ENCODE measurements at regions not wholly inside any gene's neighbourhood (a gene's known extent, or its start where the extent isn't known, plus 50 kb on each side); places are given as distances from the start of the nearest gene placed in this dataset.

DNA sequence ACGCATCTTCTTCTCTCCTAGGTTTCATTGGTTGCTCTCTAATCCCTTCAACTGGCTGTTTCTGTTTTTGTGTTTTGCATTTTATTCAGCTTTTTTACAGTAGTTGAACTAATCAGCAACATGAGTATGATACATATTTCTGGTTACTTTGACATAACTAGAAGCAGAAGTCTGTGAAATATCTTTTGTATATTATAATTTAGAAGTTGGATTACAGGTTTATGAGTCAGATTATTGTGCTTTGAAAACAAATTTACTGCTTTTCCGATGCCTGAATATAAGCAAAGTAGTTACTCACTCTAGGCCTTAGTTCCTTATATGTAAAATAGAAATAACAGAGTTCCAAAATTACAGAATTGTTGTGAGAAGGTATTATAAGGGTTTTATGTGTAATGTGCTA lies 96.2 kb upstream of the MEOX2 start:
- no peak for DNase-seq (ENCODE audit: low read depth in 4 of 4, low spot score in 1 of 4)

DNA sequence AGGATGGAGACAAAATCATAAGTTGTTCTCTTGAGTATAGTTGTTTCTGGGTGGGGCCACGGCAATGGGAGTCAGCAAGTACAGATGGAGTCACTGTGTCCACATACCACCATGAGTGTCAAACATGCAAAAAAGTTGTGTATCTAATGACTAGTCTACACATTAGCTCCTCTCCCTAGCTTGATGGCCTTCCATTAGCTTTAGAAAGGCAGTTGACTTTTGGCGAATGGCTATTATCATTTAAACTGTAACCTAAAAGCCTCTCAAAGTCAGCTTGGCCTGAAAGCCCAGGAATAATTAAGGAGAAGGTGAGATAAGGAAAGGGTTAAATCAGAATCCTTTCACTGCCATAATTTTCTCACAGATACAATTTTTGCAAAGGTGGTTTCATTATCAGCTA lies 95.5 kb upstream of the MEOX2 start:
- DNase-seq (ENCODE audit: low read depth in 4 of 4, low spot score in 1 of 4), result no peak

DNA sequence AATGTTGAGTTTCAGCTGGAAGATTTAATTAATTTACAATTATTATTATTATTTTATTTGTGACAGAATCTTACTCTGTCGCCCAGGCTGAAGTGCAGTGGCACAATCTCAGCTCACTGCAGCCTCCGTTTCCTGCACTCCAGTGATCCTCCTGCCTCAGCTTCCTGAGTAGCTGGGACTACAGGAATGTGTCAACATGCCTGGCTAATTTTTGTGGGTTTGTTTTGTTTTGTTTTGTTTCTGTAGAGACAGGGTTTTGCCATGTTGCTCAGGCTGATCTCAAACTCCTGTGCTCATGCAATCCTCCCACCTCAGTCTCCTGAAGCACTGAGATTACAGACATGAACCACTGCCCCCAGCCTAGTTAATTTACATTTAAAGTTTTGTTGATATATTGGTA lies 93.8 kb upstream of the MEOX2 start:
- no peak for DNase-seq (ENCODE audit: low read depth in 4 of 4, low spot score in 1 of 4)

DNA sequence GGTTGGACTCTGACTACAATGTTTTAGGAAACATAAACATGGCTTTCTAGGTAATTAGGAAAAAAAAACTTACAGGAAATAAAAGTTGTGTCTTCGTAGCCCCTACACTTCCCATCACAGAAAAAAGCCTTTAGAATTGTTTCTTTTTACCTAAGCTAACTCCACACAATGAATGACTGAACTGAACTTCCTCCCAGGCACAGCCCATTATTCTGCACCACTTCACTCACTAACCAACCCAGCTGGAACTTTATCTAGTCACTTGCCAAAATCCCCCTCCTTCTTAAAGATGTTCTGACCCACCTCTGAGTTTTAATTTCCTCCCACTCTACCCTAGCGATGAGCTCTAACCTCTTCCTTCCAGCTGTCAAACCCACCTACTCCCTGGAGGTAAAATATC lies 91.7 kb upstream of the MEOX2 start:
- DNase-seq (ENCODE audit: low read depth in 4 of 4, low spot score in 1 of 4), result no peak

DNA sequence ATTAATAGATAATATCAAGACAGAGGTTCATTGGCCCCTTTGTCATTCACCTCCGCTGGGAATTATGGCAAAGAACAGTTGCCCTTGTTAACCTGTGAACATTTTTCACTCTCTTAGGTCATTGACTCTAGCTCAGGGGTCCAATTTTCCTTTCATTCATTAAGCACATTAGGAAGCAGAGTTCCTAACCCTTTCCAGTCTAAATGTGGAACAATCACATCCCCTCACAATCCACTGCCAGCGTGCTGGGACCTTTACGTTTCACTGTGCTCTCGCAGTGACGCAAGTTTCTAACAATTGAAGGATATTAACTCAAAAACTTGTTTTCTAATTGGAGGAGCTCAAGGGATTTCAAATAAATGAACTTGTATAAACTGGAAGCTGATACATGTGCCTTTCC lies 79.3 kb upstream of the MEOX2 start:
- DNase-seq (ENCODE audit: low read depth in 4 of 4, low spot score in 1 of 4), result no peak

DNA sequence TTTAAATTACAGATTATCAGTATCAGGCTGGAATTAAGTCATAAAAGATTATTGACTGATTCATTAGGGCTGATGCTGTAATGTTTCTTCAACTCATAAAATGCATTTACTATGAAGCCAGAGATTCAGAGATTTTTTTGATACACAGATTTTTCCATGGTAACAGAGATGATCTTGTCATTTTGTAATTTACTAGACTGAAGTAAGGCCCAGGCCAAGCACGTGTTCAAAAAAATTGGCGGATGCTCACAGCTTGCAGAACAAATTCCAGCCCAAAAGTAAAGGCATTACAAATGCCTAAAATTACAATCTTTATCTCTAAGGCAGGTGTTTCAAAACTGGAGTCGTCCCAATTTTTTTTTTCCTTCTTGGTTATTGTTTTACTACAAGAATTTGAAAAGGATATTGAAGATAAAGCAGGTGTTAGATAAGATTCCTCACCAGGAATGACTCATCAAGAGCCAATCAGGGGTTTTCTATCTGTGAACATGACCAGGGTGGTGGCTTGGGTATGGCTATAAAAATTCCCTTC lies 78.4 kb upstream of the MEOX2 start:
- no peak for DNase-seq (ENCODE audit: low read depth in 4 of 4, low spot score in 1 of 4)

DNA sequence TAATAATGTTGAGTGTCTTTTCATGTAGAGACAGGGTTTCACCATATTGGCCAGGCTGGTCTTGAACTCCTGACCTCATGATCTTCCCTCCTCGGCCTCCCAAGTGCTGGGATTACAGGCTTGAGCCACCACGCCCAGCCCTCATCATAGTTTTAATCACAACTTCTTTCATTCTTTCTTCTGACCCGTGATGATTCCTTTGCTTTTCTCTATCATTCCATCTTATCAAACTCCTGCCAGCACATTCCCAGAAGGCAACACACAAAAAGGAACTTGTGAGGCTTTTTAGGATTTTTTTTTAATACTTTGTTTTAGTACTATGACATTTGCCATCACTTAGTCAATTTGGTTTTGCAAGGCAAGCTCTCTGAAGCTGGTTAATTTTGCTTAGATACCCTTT lies 77.5 kb upstream of the MEOX2 start:
- no peak for DNase-seq (ENCODE audit: low read depth in 4 of 4, low spot score in 1 of 4)

DNA sequence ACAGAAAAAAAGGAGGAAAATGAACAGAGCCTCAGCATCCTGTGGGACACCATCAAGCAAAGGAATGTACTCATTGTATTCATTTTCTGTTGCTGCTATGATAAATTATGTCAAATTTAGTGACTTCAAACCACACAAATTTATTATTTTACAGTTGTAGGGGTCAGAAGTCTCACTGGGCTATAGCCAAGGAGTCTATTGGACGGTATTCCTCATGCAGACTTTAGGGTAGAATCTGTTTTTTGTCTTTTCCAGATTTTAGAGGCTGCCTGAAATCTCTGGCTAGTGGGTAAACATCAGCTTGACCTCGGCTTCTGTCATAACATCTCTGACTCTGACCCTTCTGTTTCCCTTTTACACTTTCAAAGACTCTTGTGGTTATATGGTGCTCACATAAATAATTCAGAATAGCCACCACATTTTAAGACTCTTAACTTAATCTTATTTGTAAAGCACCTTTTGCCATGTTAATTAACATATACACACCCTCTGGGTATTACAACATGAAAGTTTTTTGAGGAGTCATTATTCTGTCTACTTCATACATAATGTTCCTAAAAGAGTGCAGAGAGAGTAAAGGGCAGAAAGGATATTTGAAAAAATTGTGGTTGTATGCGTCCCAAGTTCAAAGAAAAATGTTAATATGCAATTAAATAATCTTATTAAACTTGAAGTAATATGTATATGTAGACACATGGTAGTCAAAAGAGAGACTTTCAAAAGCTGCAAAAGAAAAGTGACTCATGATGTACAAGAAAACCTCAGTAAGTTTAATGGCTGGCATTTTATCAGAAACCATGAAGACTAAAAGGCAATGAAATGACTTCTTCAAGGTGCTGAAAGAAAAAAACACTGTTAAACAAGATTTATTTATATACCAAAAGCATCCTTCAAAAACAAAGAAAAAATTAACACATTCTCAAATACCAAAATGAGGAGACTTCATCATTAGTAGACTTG lies 70.8 kb upstream of the MEOX2 start:
- no peak for DNase-seq (ENCODE audit: low read depth in 4 of 4, low spot score in 1 of 4)

DNA sequence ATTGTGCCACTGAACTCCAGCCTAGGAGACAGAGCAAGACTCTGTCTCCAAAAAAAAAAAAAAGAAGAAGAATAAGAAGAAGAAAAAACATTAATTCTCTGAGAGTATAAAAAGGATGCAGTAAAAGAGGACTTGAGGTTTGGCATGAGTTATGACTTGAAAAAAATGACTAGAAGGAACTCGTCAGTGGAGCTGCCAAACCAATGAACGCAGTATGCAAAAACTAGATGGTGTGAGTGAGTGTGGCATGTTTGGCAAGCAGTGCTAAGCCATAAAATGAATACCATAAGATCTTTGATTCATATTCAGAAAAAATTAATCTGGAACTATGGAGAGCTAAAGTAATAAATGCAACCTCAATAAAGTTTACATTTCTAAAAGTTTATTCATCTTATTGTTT lies 68.6 kb upstream of the MEOX2 start:
- DNase-seq (ENCODE audit: low read depth in 4 of 4, low spot score in 1 of 4), result no peak

DNA sequence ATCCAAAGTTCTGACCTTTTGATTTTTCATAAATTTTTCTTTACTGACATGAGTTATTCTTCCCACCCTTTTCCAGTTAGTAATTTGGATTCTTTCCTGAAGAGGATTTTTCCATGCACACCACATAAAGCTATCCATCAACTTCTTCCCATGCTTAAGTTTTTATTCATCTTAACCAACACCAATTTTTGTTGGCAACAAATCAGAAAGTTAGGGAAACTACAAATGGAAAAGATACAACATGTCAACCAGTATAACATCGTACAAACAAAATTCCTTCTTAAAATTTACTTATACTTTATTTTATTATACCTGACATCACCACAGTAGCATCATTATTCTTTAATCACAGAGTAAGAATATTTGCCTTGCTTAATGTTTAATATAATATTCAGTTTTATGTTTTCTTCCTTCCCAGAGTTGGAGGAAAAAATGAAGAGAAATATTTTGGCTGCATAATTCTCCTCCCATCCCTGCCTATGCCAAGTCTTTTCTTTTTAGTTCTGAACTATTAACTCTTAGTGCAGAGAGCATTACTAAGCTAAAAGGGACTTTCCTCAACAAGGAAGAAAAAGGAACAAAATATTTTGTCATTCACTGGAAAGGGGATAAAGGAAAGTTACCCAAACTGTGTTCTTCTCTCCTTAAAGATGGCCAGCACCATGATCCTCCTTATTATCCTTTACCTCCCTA lies 67.5 kb upstream of the MEOX2 start:
- DNase-seq (ENCODE audit: low read depth in 4 of 4, low spot score in 1 of 4), result no peak

DNA sequence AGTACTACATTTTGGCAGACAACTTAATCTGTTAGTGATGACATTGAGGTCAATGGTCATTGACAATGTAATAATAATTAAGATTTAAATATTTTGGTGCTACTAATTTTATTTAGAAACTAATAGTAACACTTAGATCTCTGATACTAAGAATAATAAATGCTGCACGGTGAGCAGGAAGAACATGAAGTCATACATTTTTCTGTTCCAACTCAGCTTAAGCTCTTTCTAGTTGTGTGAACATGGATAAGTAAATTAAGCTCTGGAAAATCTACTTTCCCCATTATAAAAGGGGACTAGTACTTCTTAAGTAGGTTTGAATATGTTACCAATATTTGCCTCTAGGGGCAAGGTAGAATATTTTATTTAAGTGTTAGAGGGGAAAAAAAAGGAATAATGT lies 65.9 kb upstream of the MEOX2 start:
- DNase-seq (ENCODE audit: low read depth in 4 of 4, low spot score in 1 of 4), result no peak

DNA sequence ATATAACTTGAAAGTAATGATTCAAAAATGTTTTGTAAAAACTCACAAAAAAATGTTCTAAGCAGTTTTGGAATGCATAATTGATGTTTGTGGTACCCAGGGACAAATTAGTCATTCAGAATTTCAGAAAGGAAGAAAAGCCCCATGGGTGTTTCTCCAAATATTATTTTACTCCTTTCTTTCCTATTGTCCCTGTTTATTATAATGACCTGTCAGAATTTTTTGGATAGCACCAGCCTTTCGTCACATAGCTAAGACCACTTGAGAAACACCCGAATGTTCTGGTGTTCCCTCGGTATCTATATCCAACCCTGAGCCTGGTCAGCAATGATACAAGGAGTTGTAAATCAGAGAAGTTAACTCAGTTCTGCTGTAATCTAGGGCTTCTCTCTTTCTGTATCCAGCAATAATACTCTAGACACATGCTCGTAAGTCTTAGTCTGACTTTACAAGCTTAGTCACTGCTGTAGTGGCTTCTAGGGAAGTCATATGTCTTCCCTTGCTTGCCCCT lies 64.8 kb upstream of the MEOX2 start:
- no peak for DNase-seq (ENCODE audit: low read depth in 4 of 4, low spot score in 1 of 4)

DNA sequence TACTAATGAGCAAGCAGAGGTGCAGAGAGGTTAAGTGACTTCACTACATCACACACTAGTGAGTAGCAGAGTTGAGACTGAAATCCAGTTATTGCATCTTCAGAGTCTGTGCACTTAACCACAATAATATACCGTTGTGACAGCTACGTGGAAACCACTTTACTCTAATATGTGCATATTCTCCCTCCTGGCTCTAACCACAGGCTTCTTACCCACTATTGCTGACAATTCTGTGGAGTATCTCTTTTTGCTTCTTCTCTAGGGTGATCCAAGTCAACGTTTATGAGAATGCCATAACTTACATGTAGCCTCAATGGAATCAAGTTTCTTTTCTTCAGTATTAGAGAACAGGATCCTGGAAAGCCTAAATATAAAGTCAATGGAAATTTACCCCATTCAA lies 64.2 kb upstream of the MEOX2 start:
- no peak for DNase-seq (ENCODE audit: low read depth in 4 of 4, low spot score in 1 of 4)

DNA sequence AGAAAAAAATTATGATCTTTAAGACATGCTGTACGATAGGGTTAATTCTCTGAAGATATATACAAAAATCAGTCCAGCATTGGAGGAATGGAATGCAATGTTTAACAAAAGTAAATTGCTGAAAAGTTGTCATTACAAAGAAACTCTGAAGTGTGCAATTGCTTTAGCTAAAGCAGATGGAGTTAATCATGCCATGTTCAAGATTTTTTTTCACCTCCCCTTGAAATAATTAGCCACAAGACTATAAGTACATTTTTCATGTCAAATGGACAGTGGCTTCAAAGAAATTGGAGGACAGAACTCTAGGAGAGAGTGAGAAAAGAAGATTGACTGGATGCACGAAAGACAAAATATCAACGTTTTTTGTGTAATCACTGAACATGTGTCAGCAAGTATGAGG lies 63.1 kb upstream of the MEOX2 start:
- DNase-seq (ENCODE audit: low read depth in 4 of 4, low spot score in 1 of 4), result no peak

DNA sequence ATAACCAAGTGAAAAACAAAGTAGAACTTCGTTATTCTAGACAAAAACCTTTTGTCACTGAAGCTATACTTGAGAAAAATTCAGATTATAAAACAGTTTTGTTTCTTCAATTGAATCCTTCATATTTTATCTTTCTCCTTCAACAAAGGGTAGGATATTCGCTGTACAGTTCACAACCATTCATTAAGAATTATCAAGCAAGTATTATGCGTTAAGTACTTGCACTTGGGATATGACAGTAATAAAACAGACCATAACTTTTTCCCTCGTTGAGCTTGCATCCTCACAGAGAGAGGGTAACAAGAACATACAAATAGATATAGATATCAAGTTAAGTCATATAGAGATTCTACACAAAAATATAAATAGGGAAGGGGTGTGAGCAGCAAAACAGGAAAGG lies 61.2 kb upstream of the MEOX2 start:
- no peak for DNase-seq (ENCODE audit: low read depth in 4 of 4, low spot score in 1 of 4)

DNA sequence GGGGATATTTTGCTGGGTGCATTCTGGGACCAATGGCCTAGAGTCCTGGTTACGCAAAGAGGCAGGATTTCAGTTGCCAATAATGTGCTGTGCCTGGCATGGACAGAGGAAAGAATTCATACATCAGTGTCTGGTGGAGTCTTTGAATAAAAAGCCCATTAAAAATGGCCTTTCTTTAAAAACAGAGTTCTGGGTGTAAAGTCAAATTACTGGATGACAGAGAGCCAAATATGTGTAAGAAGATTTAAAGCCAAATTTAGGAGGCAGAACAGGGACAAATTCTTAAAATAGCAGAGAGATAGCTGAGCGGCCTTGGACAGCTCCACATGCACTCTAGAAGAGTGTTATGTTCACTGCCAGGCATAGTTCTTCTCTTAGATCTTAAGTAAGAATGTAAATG lies 60.8 kb upstream of the MEOX2 start:
- no peak for DNase-seq (ENCODE audit: low read depth in 4 of 4, low spot score in 1 of 4)

DNA sequence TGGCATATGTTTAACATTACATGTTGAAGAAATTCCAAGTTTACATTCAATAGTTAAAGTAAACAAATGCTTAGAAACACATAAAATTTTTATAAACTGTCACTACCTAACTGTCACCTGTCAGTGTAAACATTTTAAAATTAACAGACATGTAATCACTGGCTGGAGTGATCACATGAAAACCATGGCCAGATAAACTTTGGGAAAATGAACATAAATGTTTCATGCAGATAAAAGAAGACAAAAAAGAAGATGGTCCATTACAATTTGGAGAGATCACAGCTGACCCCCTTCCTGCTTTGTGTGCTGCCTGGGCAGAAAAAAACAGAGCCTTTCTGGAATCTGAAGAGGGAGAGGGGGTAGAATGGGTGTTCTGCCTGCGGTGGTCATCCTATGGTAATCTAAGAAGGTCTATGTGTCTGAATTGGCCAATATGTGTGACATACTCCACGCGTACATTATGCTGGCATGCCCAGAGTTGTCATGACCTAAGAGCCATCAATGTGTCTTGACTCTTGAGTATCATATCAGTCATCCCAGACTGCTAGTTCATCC lies 57.5 kb upstream of the MEOX2 start:
- DNase-seq (ENCODE audit: low read depth in 4 of 4, low spot score in 1 of 4), result no peak

DNA sequence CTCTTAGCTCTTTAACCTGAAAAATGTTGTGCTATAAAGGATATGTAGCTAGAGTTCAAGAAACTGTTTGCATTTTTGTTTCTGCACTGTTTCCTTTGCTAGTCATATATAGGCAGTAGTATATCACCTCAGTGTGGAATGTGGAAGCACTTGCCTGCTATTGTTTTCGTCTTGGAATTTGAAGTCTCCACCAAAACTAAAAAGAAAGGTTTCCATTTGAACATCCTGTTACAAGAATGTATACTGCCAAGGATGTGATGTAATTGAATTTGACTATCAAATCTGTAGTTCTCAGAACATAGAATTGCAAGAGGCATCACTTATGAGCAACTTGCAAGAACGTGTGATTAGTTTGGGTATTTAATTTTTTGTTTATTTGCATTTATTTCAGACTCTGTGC lies 51.1 kb upstream of the MEOX2 start:
- no peak for DNase-seq (ENCODE audit: low read depth in 4 of 4, low spot score in 1 of 4)
